Urinary bladder (tissue), 3 donors: ENCODE measurements at regions not wholly inside any gene's neighbourhood (a gene's known extent, or its start where the extent isn't known, plus 50 kb on each side); places are given as distances from the start of the nearest gene placed in this dataset.
"Not testable (repeated sequence)": the region's sequence is repeated elsewhere in the genome, so short reads cannot be mapped to it uniquely, and the experiment has no call there.

Experiments
- DNase-seq: peaks from one replicate; pipeline ENCODE4 v3.0.0-alpha.2; 2015; ENCODE audit errors: extremely low spot score
- H3K27ac ChIP-seq: one replicate; pipeline ENCODE4 v1.5.1; 2013; ENCODE audit warnings: low read depth, mild to moderate bottlenecking, moderate library complexity
- H3K36me3 ChIP-seq: one replicate; pipeline ENCODE4 v1.6.1; 2013; ENCODE audit warnings: mild to moderate bottlenecking, moderate library complexity; ENCODE audit not compliant: insufficient read depth
- H3K4me1 ChIP-seq: one replicate; pipeline ENCODE4 v1.6.1; 2013; ENCODE audit warnings: mild to moderate bottlenecking, moderate library complexity; ENCODE audit not compliant: insufficient read depth
- H3K4me3 ChIP-seq: one replicate; pipeline ENCODE4 v1.5.1; 2013; ENCODE audit warnings: low read depth, low read length
- WGBS: extraction: QIAGEN DNeasy Blood & Tissue Kit; methylation state at CpG from one replicate; pipeline ENCODE4 v1.1.7; 2013; 5-methylcytosine and 5-hydroxymethylcytosine counted together
- donor health status: healthy with polysubstance abuse.
- donor health status: healthy.

DNA sequence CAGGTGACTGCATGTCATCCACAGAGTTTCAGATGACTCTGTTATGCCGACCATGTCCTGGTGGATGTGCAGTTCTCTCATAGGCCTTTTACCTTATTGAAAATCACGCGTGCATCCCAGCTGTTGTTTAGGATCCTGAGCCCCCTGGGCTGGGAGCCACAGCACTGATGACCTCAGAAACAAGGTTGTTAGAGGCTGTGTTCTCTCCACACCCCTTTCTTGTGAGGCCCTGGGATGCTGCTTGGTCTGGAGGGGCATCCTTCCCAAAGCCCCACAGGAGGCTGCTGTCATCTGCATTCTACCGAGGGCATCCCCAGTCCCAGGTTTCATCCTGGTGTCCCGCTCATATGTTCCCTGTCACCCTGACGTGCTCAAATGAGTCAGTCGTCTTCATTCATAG is 76.5 kb upstream of the IRX4 start:
- Histone ChIP-seq H3K4me3 (no peak overlapping the region), H3K4me1 (no peaks in the 10 kb centered on the region), H3K27ac (no peak overlapping the region), H3K36me3 (no peaks in the 10 kb centered on the region)
- 78% methylated on average over 7 of the region's 7 CpGs for WGBS
- DNase-seq = no peak

DNA sequence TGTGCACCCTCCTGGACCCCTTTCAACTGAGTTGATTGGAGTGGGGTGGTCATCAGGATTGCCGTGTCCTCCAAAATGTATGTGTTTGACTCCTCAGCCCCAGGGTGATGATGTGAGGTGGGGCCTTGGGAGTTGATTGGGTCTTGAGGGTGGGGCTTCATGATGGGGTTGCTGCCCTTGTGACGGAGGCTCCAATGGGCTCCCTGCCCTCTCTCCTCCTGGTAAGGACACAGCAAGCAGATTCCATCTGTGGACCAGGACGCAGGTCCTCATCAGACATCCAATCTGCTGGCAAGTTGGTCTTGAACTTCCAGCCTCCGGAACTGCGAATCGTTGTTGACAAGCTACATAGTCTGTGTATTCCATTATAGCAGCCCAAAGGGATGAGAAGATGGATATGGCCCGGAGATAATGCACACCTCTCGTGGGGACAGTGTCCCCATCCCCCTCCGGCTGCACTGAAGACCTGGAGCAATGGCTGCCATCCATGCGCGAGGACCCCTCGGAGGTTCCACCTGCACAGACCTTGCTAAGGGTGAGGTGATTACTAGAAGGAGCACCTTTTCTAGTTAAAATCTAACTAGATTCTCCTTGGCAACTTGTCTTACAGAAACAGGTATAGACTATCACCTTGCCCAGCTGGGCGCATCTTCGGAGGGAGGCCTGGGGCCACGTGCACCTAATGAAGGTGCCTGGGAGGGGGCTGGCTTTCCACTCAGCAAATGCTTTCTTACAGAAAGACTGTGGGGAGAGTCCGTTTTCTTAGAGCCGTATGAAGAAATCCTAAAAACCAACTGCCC is 75.7 kb upstream of the IRX4 start:
- no peak for DNase-seq
- WGBS = 87% methylated on average over 17 of the region's 17 CpGs
- Histone ChIP-seq H3K27ac (no peak overlapping the region), H3K36me3 (no peaks in the 10 kb centered on the region), H3K4me3 (no peak overlapping the region), H3K4me1 (no peaks in the 10 kb centered on the region)

DNA sequence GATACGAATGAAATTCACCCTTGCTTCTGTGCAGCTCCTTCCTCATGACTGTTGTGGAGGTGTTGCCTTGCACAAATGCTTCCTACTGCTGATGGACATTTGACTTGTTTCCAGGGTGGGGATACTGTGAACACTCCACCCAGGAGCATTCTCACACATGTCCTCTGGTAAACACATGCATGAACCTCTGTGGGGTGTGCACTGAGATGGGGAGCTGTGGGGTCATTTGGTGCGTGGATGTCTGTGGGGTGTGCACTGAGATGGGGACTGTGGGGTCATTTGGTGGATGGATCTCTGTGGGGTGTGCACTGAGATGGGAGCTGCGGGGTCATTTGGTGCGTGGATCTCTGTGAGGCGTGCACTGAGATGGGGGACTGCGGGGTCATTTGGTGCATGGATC is 72.9 kb upstream of the IRX4 start:
- WGBS = 93% methylated on average over 6 of the region's 6 CpGs
- Histone ChIP-seq H3K36me3 (no peaks in the 10 kb centered on the region), H3K4me1 (no peaks in the 10 kb centered on the region), H3K4me3 (no peak overlapping the region), H3K27ac (no peak overlapping the region)
- DNase-seq = no peak

GRCh38 chr5:1953710-1954109 is 71.0 kb upstream of the IRX4 start:
- H3K4me1 ChIP-seq, H3K36me3 ChIP-seq, H3K27ac ChIP-seq, DNase-seq, H3K4me3 ChIP-seq: not testable (repeated sequence)
- 72% methylated on average over 5 of the region's 5 CpGs for WGBS

DNA sequence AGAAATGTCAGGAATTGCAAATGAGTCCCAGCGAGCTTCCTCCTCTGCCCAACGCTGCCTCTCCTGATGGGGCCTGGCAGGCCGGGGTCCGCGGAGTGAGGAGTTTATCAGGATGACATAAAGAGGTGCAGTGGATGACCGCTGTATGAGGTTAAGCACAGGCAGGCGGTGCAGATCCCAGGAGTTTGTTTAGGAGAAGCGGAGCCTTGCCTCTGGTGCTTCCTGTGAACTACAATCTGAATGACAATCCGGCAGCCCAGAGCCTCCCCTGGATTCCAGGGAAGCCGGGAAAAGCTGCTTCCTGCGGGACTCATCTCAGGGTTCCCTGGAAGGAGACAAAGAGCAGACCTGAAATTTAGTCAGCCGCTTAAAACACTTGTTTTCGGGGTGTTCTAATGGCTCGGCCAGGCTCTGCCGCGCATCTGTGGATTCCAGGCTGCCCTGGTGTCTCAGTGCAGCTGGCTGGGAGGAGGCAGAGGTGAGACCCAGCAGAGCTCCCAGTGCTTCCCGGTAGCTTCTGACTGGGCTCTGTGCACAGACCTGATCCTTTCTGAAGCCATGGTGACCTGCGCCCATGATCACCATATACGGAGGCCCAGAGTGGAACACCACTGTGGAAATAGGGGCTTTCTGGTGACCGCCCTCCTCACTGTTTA is 69.8 kb upstream of the IRX4 start:
- Histone ChIP-seq H3K4me1 (no peaks in the 10 kb centered on the region), H3K36me3 (no peaks in the 10 kb centered on the region), H3K27ac (no peak overlapping the region), H3K4me3 (no peak overlapping the region)
- 28% methylated on average over 20 of the region's 20 CpGs for WGBS
- no peak for DNase-seq

GRCh38 chr5:1952021-1952420 is 69.3 kb upstream of the IRX4 start:
- Histone ChIP-seq H3K36me3 (no peaks in the 10 kb centered on the region), H3K4me1 (no peaks in the 10 kb centered on the region)
- WGBS = 52% methylated on average over 8 of the region's 8 CpGs

GRCh38 chr5:1951165-1951816 is 68.6 kb upstream of the IRX4 start:
- no peaks in the 10 kb centered on the region for H3K4me1 ChIP-seq
- H3K4me3 ChIP-seq = no peak overlapping the region
- no peaks in the 10 kb centered on the region for H3K36me3 ChIP-seq
- WGBS = 96% methylated on average over 54 of the region's 54 CpGs
- no peak overlapping the region for H3K27ac ChIP-seq
- DNase-seq = no peak

More at GRCh38 chr5:1952021-1952420, 69.3 kb upstream of the IRX4 start:
- Histone ChIP-seq H3K4me3 (no peak overlapping the region), H3K27ac (no peak overlapping the region)
- DNase-seq = no peak

GRCh38 chr5:1950708-1951103 is 68.0 kb upstream of the IRX4 start:
- Histone ChIP-seq H3K36me3 (no peaks in the 10 kb centered on the region), H3K4me1 (no peaks in the 10 kb centered on the region), H3K4me3 (no peak overlapping the region), H3K27ac (no peak overlapping the region)
- WGBS = 94% methylated on average over 22 of the region's 22 CpGs
- no peak for DNase-seq

DNA sequence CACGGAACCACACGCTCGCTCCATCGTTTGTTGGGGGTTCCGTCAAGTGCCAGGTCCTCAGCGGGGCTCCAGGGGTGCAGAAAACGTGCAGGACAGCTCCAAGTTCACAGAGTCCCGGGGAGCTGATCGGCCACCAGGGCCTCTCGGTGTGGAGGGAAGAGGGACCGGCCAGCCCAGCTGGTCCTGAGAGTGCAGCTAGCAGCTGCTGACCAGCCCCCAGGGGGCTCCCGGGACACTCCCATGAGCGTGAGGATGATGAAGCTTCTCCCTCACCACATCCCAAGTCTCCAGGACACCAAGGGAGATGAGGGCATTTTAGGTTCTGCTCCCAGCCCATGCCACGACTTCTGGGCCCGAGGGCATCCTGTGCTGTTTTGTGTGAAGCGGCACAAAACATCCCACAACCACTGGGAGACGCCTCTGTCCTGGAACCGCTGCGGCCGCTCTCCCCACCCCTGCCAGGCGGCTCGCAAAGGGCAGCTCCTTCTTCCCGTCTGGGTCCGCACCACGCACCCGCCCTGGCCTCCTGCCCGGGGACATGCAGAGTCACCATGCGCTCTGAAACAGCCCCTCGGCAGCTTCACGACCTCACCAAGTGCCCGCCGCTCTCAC is 67.5 kb upstream of the IRX4 start:
- H3K27ac ChIP-seq = no peak overlapping the region
- no peak for DNase-seq
- H3K4me3 ChIP-seq = no peak overlapping the region
- WGBS = 73% methylated on average over 32 of the region's 32 CpGs
- H3K36me3 ChIP-seq = no peaks in the 10 kb centered on the region
- H3K4me1 ChIP-seq = no peaks in the 10 kb centered on the region

DNA sequence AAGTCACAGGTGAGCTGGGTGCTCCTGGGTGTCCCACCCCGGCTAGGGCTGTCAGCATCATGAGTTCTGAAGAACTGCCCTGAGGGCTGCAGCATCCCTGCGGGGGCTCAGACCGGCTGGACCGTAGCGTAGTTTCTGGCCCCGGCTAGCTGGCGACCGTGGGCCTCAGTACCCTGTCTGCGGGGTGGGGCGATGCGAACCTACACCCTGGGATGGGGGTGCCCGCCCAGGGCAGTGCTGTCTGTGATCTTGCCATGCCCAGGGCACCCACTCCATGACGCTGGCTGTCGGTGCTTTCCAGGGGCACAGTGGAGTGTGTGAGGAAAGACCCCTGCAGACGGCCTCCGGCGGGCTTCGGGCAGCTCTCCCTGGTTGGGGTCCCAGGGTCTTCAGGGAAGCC is 66.5 kb upstream of the IRX4 start:
- H3K27ac ChIP-seq = no peak overlapping the region
- no peak for DNase-seq
- H3K4me3 ChIP-seq = no peak overlapping the region
- no peaks in the 10 kb centered on the region for H3K36me3 ChIP-seq
- no peaks in the 10 kb centered on the region for H3K4me1 ChIP-seq
- WGBS = 91% methylated on average over 18 of the region's 18 CpGs

DNA sequence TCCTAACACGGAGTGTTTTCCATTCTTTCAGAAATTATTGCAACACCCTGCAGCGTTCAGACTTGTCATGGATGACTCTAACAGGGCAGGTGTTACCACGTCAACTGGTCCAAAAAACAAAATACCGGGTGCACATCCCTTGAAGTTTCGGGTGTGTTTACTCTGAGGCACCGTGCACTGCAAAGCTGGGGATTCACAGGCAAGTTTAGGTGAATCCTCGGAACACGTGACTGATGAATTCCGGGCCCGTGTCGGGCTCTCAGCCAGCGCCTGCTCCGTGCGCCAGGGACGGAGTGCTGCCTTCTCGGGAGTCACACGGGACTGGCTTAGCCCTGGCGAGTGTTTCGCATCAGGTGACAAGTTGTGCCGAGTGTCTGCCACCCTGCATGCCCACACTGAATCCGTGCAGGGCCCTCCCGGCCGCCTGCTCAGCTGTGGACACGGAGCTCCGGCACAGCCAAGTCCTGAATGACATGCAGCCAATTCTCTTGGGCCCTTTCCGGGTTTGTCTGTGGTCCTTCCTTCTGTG is 66.0 kb upstream of the IRX4 start:
- Histone ChIP-seq H3K4me3 (no peak overlapping the region), H3K27ac (no peak overlapping the region), H3K36me3 (no peaks in the 10 kb centered on the region), H3K4me1 (no peaks in the 10 kb centered on the region)
- DNase-seq = no peak
- WGBS = 67% methylated on average over 26 of the region's 26 CpGs

GRCh38 chr5:1948111-1948510 is 65.4 kb upstream of the IRX4 start:
- no peak overlapping the region for H3K4me3 ChIP-seq
- 60% methylated on average over 10 of the region's 10 CpGs for WGBS
- H3K27ac ChIP-seq = no peak overlapping the region
- DNase-seq = no peak
- H3K4me1 ChIP-seq = no peaks in the 10 kb centered on the region
- H3K36me3 ChIP-seq = no peaks in the 10 kb centered on the region

DNA sequence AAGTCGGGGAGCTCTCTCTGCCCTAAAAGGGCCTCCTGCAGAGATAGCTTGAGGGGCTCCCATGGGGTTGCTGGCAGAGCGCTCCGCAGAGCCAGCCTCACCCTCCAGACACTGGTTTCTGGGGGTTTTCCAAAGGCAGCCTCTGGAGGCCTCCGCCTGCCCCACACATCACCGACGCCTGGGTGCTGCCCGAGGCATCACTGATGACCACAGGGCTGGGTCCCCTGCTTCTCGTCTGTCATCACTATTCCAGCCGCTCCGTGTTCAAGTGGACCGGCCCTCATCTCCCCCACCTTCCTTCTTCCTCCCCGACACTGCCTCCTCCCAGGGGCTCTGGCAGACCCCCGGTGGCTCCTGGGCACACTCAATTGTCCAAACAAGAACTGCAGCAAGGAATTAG is 64.1 kb upstream of the IRX4 start:
- WGBS = 30% methylated on average over 13 of the region's 13 CpGs
- no peak overlapping the region for H3K27ac ChIP-seq
- H3K4me1 ChIP-seq = no peaks in the 10 kb centered on the region
- no peak for DNase-seq
- no peaks in the 10 kb centered on the region for H3K36me3 ChIP-seq
- H3K4me3 ChIP-seq = no peak overlapping the region
